Stimulated activated CD8-positive, alpha-beta memory T cell treated with anti-CD3 and anti-CD28 coated beads, Interleukin-4, amount 100 ng/mL, for 4 hours (primary cell): ENCODE measurements at regions not wholly inside any gene's neighbourhood (a gene's known extent, or its start where the extent isn't known, plus 50 kb on each side); places are given as distances from the start of the nearest gene placed in this dataset.
"Not testable (repeated sequence)": the region's sequence is repeated elsewhere in the genome, so short reads cannot be mapped to it uniquely, and the experiment has no call there.

Experiments used
- DNase-seq, 2 donors: peaks; one replicate each; pipeline ENCODE4 v3.0.0-alpha.2; 2020; ENCODE audit warnings: low read depth in 2 of 2, low spot score in 1 of 2

- no peak for DNase-seq
Measured at GRCh38 chr10:44278837-44279324, 106.0 kb downstream of the CXCL12 start.

- not testable (repeated sequence) for DNase-seq
Measured at GRCh38 chr10:44268435-44268948, 116.4 kb downstream of the CXCL12 start.

- DNase-seq = no peak
Measured at GRCh38 chr10:44267007-44267406, 117.9 kb downstream of the CXCL12 start.

- no peak for DNase-seq
Measured at GRCh38 chr10:44264244-44264643, 120.7 kb downstream of the CXCL12 start.

GRCh38 chr10:44263771-44264170 is 121.1 kb downstream of the CXCL12 start:
- no peak for DNase-seq

- no peak for DNase-seq
Measured at GRCh38 chr10:44262551-44263251, 122.2 kb downstream of the CXCL12 start.

- no peak for DNase-seq
Measured at GRCh38 chr10:44261710-44262455, 123.0 kb downstream of the CXCL12 start.

GRCh38 chr10:44261296-44261695 is 123.6 kb downstream of the CXCL12 start:
- no peak for DNase-seq

GRCh38 chr10:44260286-44260928 is 124.5 kb downstream of the CXCL12 start:
- no peak for DNase-seq

- no peak for DNase-seq
Measured at GRCh38 chr10:44259090-44259874, 125.6 kb downstream of the CXCL12 start.

GRCh38 chr10:44258460-44259089 is 126.3 kb downstream of the CXCL12 start:
- no peak for DNase-seq

- no peak for DNase-seq
Measured at GRCh38 chr10:44258019-44258418, 126.9 kb downstream of the CXCL12 start.

GRCh38 chr10:44253769-44254462 is 131.0 kb downstream of the CXCL12 start:
- DNase-seq = no peak

GRCh38 chr10:44252631-44253030 is 132.3 kb downstream of the CXCL12 start:
- not testable (repeated sequence) for DNase-seq

GRCh38 chr10:44249933-44250332 is 135.0 kb downstream of the CXCL12 start:
- not testable (repeated sequence) for DNase-seq

- DNase-seq = no peak
Measured at GRCh38 chr10:44249490-44249889, 135.4 kb downstream of the CXCL12 start.

- DNase-seq = not testable (repeated sequence)
Measured at GRCh38 chr10:44246700-44247099, 138.2 kb downstream of the CXCL12 start.

- not testable (repeated sequence) for DNase-seq
Measured at GRCh38 chr10:44246287-44246686, 138.6 kb downstream of the CXCL12 start.

GRCh38 chr10:44245601-44245938 is 139.3 kb downstream of the CXCL12 start:
- no peak for DNase-seq
